ENCODE measurements at regions not wholly inside any gene's neighbourhood (a gene's known extent, or its start where the extent isn't known, plus 50 kb on each side); places are given as distances from the start of the nearest gene placed in this dataset.

DNA sequence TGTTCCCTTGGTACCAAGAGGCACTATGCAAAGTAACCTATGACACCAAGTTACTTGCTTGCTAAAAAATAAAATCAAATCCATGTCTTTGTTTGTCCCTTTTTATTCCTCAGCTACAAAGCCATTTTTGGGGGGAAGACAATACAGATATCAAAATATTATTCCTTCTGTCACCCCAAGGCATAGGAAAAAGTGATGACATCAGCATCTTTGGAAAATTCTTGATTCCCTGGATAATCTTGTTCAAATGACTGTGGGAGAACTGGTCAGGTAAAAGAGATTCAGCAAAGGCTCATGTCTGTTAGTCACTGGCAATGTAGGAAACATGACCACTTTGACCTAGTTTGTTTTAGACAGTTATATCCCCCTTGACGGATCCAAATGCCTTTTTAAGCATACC is 373.1 kb downstream of the MAT2B start:
- Histone ChIP-seq H3K79me2 (ENCODE audit: insufficient read depth) (no peaks in the 10 kb centered on the region), H2AFZ (no peak overlapping the region), H3K9me2 (ENCODE audit: insufficient read depth) (no peaks in the 10 kb centered on the region), H3K27ac (no peak overlapping the region), H4K20me1 (ENCODE audit: insufficient read depth) (no peaks in the 10 kb centered on the region), H3K9ac (no peak overlapping the region), H3K4me1 (ENCODE audit: insufficient read depth) (no peaks in the 10 kb centered on the region), H3K9me3 (ENCODE audit: low read depth) (no peaks in the 10 kb centered on the region), H3K27me3 (replicated peaks; ENCODE audit: insufficient read depth) (no peaks in the 10 kb centered on the region; the same call in 1 of the 2 replicates), H3F3A (ENCODE audit: insufficient read depth) (no peaks in the 10 kb centered on the region), H3K4me2 (ENCODE audit: unreplicated experiment) (no peak overlapping the region), H3K36me3 (ENCODE audit: low read depth) (no peaks in the 10 kb centered on the region), H3K4me3 (no peak overlapping the region)
- in situ Hi-C loops (cut with MboI): no loop called here
- no peak for DNase-seq
- 62 to 64% methylated on average over 1 of the region's 1 CpG for WGBS, 2 experiments (ENCODE audit: low coverage in 1 of 2, low lambda C conversion rate in 2 of 2, missing lambda C conversion rate in 2 of 2)
- TF ChIP-seq EZH2phosphoT487 (IDR thresholded peaks at IDR 0.05; ENCODE audit: insufficient read depth, low read depth) (no peak), EZH2 (IDR thresholded peaks at IDR 0.05; ENCODE audit: insufficient read depth, poor library complexity, severe bottlenecking) (no peak)

DNA sequence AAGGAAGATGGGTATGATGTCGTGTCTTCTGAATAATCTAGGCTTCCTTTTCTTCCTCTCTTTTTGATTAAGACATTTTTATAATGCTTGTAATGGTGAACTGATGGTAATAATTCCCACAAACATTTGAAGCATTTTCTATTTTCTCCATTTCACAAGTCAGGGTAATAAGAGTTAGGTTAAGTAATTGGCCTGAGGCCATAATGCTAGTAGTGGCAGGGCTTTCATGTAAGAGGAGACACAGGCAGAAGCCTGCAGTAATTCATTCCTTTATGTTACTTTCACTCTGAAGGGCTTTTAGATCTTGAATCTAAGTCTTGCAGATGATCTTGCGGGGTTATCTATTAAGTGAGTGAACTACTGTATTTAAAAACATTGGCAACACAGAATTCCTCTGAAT is 374.9 kb downstream of the MAT2B start:
- H3K9me2 ChIP-seq (ENCODE audit: insufficient read depth): no peaks in the 10 kb centered on the region
- no peak overlapping the region for H3K4me2 ChIP-seq (ENCODE audit: unreplicated experiment)
- H4K20me1 ChIP-seq (ENCODE audit: insufficient read depth): no peaks in the 10 kb centered on the region
- H3F3A ChIP-seq (ENCODE audit: insufficient read depth): no peaks in the 10 kb centered on the region
- TF ChIP-seq EZH2 (IDR thresholded peaks at IDR 0.05; ENCODE audit: insufficient read depth, poor library complexity, severe bottlenecking) (no peak), EZH2phosphoT487 (IDR thresholded peaks at IDR 0.05; ENCODE audit: insufficient read depth, low read depth) (no peak)
- no peak overlapping the region for H3K4me3 ChIP-seq
- 59 to 63% methylated on average over 2 of the region's 2 CpGs for WGBS, 2 experiments (ENCODE audit: low coverage in 1 of 2, low lambda C conversion rate in 2 of 2, missing lambda C conversion rate in 2 of 2)
- H3K4me1 ChIP-seq (ENCODE audit: insufficient read depth): no peaks in the 10 kb centered on the region
- H3K9me3 ChIP-seq (ENCODE audit: low read depth): no peaks in the 10 kb centered on the region
- H3K36me3 ChIP-seq (ENCODE audit: low read depth): no peaks in the 10 kb centered on the region
- no peak overlapping the region for H2AFZ ChIP-seq
- peaks cover 2% of the 10 kb centered on the region; the same call in 1 of the 2 replicates for H3K27me3 ChIP-seq (replicated peaks; ENCODE audit: insufficient read depth)
- in situ Hi-C loops (cut with MboI): no loop called here
- no peaks in the 10 kb centered on the region for H3K79me2 ChIP-seq (ENCODE audit: insufficient read depth)
- no peak overlapping the region for H3K9ac ChIP-seq
- no peak for DNase-seq
- no peak overlapping the region for H3K27ac ChIP-seq

DNA sequence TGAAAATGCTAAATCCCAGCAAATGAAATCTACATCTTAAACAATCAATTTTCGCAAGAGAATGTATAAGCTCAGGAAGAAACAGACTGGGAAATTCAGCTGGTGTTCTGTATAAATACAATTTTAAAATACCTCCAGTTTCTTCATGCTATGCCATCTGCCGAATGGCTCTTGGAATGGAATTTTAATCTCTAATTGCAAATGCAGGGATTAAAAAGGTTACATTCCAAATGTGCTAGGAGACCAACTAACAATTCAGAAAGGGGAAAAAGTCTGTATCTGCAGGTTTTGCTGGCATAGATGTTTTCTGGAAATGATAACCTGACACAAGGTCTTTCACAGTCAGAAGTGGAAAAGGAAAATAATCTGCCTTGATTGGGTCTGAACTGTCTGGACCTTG is 379.7 kb downstream of the MAT2B start:
- 64% methylated on average over 2 of the region's 2 CpGs for WGBS, 2 experiments (ENCODE audit: low coverage in 1 of 2, low lambda C conversion rate in 2 of 2, missing lambda C conversion rate in 2 of 2)
- no peaks in the 10 kb centered on the region for H3K36me3 ChIP-seq (ENCODE audit: low read depth)
- DNase-seq: no peak
- H2AFZ ChIP-seq: no peak overlapping the region
- H3K4me1 ChIP-seq (ENCODE audit: insufficient read depth): peaks cover 12% of the 10 kb centered on the region
- H3K9me3 ChIP-seq (ENCODE audit: low read depth): no peaks in the 10 kb centered on the region
- H4K20me1 ChIP-seq (ENCODE audit: insufficient read depth): no peaks in the 10 kb centered on the region
- no peak overlapping the region for H3K9ac ChIP-seq
- H3K4me3 ChIP-seq: no peak overlapping the region
- peaks cover 12% of the 10 kb centered on the region for H3F3A ChIP-seq (ENCODE audit: insufficient read depth)
- TF ChIP-seq EZH2phosphoT487 (IDR thresholded peaks at IDR 0.05; ENCODE audit: insufficient read depth, low read depth): no peak
- TF ChIP-seq EZH2 (IDR thresholded peaks at IDR 0.05; ENCODE audit: insufficient read depth, poor library complexity, severe bottlenecking): no peak
- no peaks in the 10 kb centered on the region for H3K9me2 ChIP-seq (ENCODE audit: insufficient read depth)
- H3K79me2 ChIP-seq (ENCODE audit: insufficient read depth): no peaks in the 10 kb centered on the region
- 0 out of 2 replicates have a peak, but pooled peaks cover 5% of the 10 kb centered on the region for H3K27me3 ChIP-seq (replicated peaks; ENCODE audit: insufficient read depth)
- H3K27ac ChIP-seq: no peak overlapping the region
- H3K4me2 ChIP-seq (ENCODE audit: unreplicated experiment): no peak overlapping the region
- in situ Hi-C loops (cut with MboI): no loop called here

DNA sequence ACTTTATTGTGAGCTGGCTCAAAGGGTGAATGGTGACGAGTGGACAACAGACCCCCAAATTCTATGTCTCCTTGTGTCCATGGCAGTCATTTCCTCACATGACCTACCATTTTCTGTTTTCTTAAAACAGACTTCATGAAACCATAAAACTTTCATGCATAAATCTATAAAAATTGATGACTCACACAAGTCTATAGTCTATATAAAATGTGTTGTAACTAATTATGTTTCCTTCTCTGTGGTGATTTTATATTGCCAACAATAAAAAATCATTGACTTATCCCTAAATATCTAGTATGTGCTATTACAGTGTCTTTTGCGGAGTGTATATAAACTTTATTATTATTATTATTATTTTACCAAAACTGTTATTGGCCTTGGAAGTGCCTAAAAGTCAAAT is 382.4 kb downstream of the MAT2B start:
- Histone ChIP-seq H3K27ac (no peak overlapping the region), H3K36me3 (ENCODE audit: low read depth) (no peaks in the 10 kb centered on the region), H3K4me3 (no peak overlapping the region), H3K4me1 (ENCODE audit: insufficient read depth) (peaks cover 12% of the 10 kb centered on the region), H3K79me2 (ENCODE audit: insufficient read depth) (no peaks in the 10 kb centered on the region), H2AFZ (no peak overlapping the region), H3K4me2 (ENCODE audit: unreplicated experiment) (no peak overlapping the region), H3K9me3 (ENCODE audit: low read depth) (no peaks in the 10 kb centered on the region), H4K20me1 (ENCODE audit: insufficient read depth) (no peaks in the 10 kb centered on the region), H3F3A (ENCODE audit: insufficient read depth) (peaks cover 15% of the 10 kb centered on the region), H3K9me2 (ENCODE audit: insufficient read depth) (no peaks in the 10 kb centered on the region), H3K9ac (no peak overlapping the region), H3K27me3 (replicated peaks; ENCODE audit: insufficient read depth) (0 out of 2 replicates have a peak, but pooled peaks cover 5% of the 10 kb centered on the region)
- TF ChIP-seq EZH2phosphoT487 (IDR thresholded peaks at IDR 0.05; ENCODE audit: insufficient read depth, low read depth): no peak
- no peak for TF ChIP-seq EZH2 (IDR thresholded peaks at IDR 0.05; ENCODE audit: insufficient read depth, poor library complexity, severe bottlenecking)
- 89 to 97% methylated on average over 2 of the region's 2 CpGs for WGBS, 2 experiments (ENCODE audit: low coverage in 1 of 2, low lambda C conversion rate in 2 of 2, missing lambda C conversion rate in 2 of 2)
- no peak for DNase-seq
- in situ Hi-C loops (cut with MboI): no loop called here

DNA sequence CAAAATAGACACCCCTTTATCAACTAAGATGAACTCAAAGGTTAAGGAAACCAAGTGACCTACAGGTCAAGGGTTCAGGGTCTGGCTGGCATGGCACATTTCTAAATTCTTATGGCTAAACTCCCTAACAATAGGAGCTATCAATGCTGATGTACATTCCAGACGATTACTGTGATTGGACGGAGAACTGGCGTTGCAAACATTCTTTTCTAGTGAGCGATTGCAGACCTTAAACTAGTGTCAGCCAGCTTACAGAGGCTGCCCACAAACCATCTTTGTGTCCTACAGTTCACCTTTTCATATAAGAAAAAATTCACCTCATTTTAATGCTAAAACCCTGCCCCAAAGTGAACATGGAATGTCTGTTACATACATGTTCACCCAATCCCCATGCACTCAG is 382.9 kb downstream of the MAT2B start:
- Histone ChIP-seq H3K4me2 (ENCODE audit: unreplicated experiment) (no peak overlapping the region), H3K27ac (no peak overlapping the region), H3K27me3 (replicated peaks; ENCODE audit: insufficient read depth) (0 out of 2 replicates have a peak, but pooled peaks cover 5% of the 10 kb centered on the region), H3K79me2 (ENCODE audit: insufficient read depth) (no peaks in the 10 kb centered on the region), H4K20me1 (ENCODE audit: insufficient read depth) (no peaks in the 10 kb centered on the region), H3K4me1 (ENCODE audit: insufficient read depth) (peaks cover 16% of the 10 kb centered on the region), H3K9ac (no peak overlapping the region), H3K9me2 (ENCODE audit: insufficient read depth) (no peaks in the 10 kb centered on the region), H3K36me3 (ENCODE audit: low read depth) (no peaks in the 10 kb centered on the region), H3K4me3 (no peak overlapping the region), H3K9me3 (ENCODE audit: low read depth) (no peaks in the 10 kb centered on the region), H2AFZ (no peak overlapping the region), H3F3A (ENCODE audit: insufficient read depth) (peaks cover 15% of the 10 kb centered on the region)
- no peak for DNase-seq
- TF ChIP-seq EZH2 (IDR thresholded peaks at IDR 0.05; ENCODE audit: insufficient read depth, poor library complexity, severe bottlenecking): no peak
- TF ChIP-seq EZH2phosphoT487 (IDR thresholded peaks at IDR 0.05; ENCODE audit: insufficient read depth, low read depth): no peak
- in situ Hi-C loops (cut with MboI): no loop called here
- WGBS, 2 experiments (ENCODE audit: low coverage in 1 of 2, low lambda C conversion rate in 2 of 2, missing lambda C conversion rate in 2 of 2): 75 to 86% methylated on average over 4 of the region's 4 CpGs
